GM12875 (cell line): ENCODE measurements at regions not wholly inside any gene's neighbourhood (a gene's known extent, or its start where the extent isn't known, plus 50 kb on each side); places are given as distances from the start of the nearest gene placed in this dataset.

Source experiments
- H3K4me3 ChIP-seq: one replicate; pipeline ENCODE4 v1.5.1; 2011; ENCODE audit warnings: low read depth, low read length, control low read depth
- CTCF ChIP-seq: IDR thresholded peaks from 2 replicates; pipeline ENCODE4 v1.5.1; 2011; ENCODE audit warnings: low read depth, mild to moderate bottlenecking, control low read depth, inconsistent platforms, low read length, moderate library complexity, borderline replicate concordance; ENCODE audit not compliant: insufficient read depth

GRCh38 chr17:34006126-34006525 is 249.0 kb upstream of the CCL2 start:
- no peak for TF ChIP-seq CTCF

GRCh38 chr17:34008125-34008524 is 247.0 kb upstream of the CCL2 start:
- no peak overlapping the region for H3K4me3 ChIP-seq
- TF ChIP-seq CTCF = no peak

More at GRCh38 chr17:34006126-34006525, 249.0 kb upstream of the CCL2 start:
- no peak overlapping the region for H3K4me3 ChIP-seq

GRCh38 chr17:34009912-34010311 is 245.2 kb upstream of the CCL2 start:
- no peak for TF ChIP-seq CTCF
- H3K4me3 ChIP-seq = no peak overlapping the region

- TF ChIP-seq CTCF = no peak
- no peak overlapping the region for H3K4me3 ChIP-seq
Observed at GRCh38 chr17:34010534-34010933, 244.6 kb upstream of the CCL2 start.

- H3K4me3 ChIP-seq = no peak overlapping the region
- TF ChIP-seq CTCF = no peak
Observed at GRCh38 chr17:34011599-34011998, 243.5 kb upstream of the CCL2 start.

- H3K4me3 ChIP-seq = no peak overlapping the region
- no peak for TF ChIP-seq CTCF
Observed at GRCh38 chr17:34012709-34013375, 242.2 kb upstream of the CCL2 start.

- TF ChIP-seq CTCF = no peak
Observed at GRCh38 chr17:34015253-34015652, 239.8 kb upstream of the CCL2 start.

More at GRCh38 chr17:34015253-34015652, 239.8 kb upstream of the CCL2 start:
- no peak overlapping the region for H3K4me3 ChIP-seq
